GM18520 (cell line): ENCODE measurements at regions not wholly inside any gene's neighbourhood (a gene's known extent, or its start where the extent isn't known, plus 50 kb on each side); places are given as distances from the start of the nearest gene placed in this dataset.

ENCODE experiments used
- ATAC-seq: cut with Tn5 transposase; IDR thresholded peaks from one replicate; pipeline ENCODE4 v1.9.1; 2021; ENCODE audit not compliant: unreplicated experiment

GRCh38 chr1:87194271-87194774 lies 134.4 kb upstream of the LMO4 start:
- ATAC-seq: no peak

GRCh38 chr1:87194856-87195255 lies 133.8 kb upstream of the LMO4 start:
- ATAC-seq: no peak

- no peak for ATAC-seq
Measured at GRCh38 chr1:87196110-87196827, 132.4 kb upstream of the LMO4 start.

- no peak for ATAC-seq
Measured at GRCh38 chr1:87197156-87197555, 131.5 kb upstream of the LMO4 start.

- ATAC-seq: no peak
Measured at GRCh38 chr1:87197641-87198040, 131.0 kb upstream of the LMO4 start.

- no peak for ATAC-seq
Measured at GRCh38 chr1:87200875-87201638, 127.6 kb upstream of the LMO4 start.

- ATAC-seq: no peak
Measured at GRCh38 chr1:87201768-87202167, 126.9 kb upstream of the LMO4 start.

GRCh38 chr1:87202451-87202850 lies 126.2 kb upstream of the LMO4 start:
- ATAC-seq: no peak

GRCh38 chr1:87202922-87203655 lies 125.6 kb upstream of the LMO4 start:
- ATAC-seq: no peak

- no peak for ATAC-seq
Measured at GRCh38 chr1:87203904-87204303, 124.8 kb upstream of the LMO4 start.

GRCh38 chr1:87204441-87204840 lies 124.2 kb upstream of the LMO4 start:
- ATAC-seq: no peak

- no peak for ATAC-seq
Measured at GRCh38 chr1:87204921-87205320, 123.8 kb upstream of the LMO4 start.

- no peak for ATAC-seq
Measured at GRCh38 chr1:87206044-87206831, 122.4 kb upstream of the LMO4 start.

- no peak for ATAC-seq
Measured at GRCh38 chr1:87208080-87208479, 120.6 kb upstream of the LMO4 start.

- no peak for ATAC-seq
Measured at GRCh38 chr1:87208931-87209330, 119.7 kb upstream of the LMO4 start.

- ATAC-seq: no peak
Measured at GRCh38 chr1:87210151-87210550, 118.5 kb upstream of the LMO4 start.

- ATAC-seq: no peak
Measured at GRCh38 chr1:87212431-87213134, 116.1 kb upstream of the LMO4 start.

- no peak for ATAC-seq
Measured at GRCh38 chr1:87213135-87213515, 115.6 kb upstream of the LMO4 start.

- no peak for ATAC-seq
Measured at GRCh38 chr1:87215592-87215991, 113.1 kb upstream of the LMO4 start.

GRCh38 chr1:87218618-87219017 lies 110.1 kb upstream of the LMO4 start:
- ATAC-seq: no peak
